H1 (cell line): ENCODE measurements at regions not wholly inside any gene's neighbourhood (a gene's known extent, or its start where the extent isn't known, plus 50 kb on each side); places are given as distances from the start of the nearest gene placed in this dataset.

Experiments used
- CTCF ChIA-PET: fragments of 300-600 bp; sonication (Branson Sonifier 250); formaldehyde crosslinking; loops from one replicate; lab custom pipeline; 2021; ENCODE audit not compliant: partially characterized antibody; lab: Charles Lee
- POLR2A ChIA-PET: fragments of 300-600 bp; sonication (Branson Sonifier 250); formaldehyde crosslinking; loops from one replicate; lab custom pipeline; 2021; ENCODE audit warnings: inconsistent platforms; ENCODE audit not compliant: partially characterized antibody; lab: Charles Lee
- DNase-seq, 2 experiments: peaks; one replicate each; pipeline versions ENCODE4 v3.0.0 to v3.0.0-alpha.2; 2010 to 2022; ENCODE audit warnings: low spot score in 2 of 2, low read depth in 1 of 2, mixed read lengths in 1 of 2
- FAIRE-seq: peaks from 2 replicates; lab custom pipeline; 2011; peaks lifted over from hg19 to GRCh38; lab: Jason Lieb, UNC
- H2AFZ ChIP-seq: 2 replicates; pipeline ENCODE4 v1.8.1; 2012; ENCODE audit warnings: low read length, inconsistent platforms
- H2AK5ac ChIP-seq: 2 replicates; pipeline ENCODE4 v1.6.1; 2013; ENCODE audit warnings: low read depth, low read length
- H2BK120ac ChIP-seq: replicated peaks from 2 replicates; pipeline ENCODE3; 2013; ENCODE audit warnings: low read depth, low read length, inconsistent platforms
- H2BK12ac ChIP-seq: 2 replicates; pipeline ENCODE4 v1.6.1; 2013; ENCODE audit warnings: low read depth, low read length
- H2BK15ac ChIP-seq: 2 replicates; pipeline ENCODE4 v1.6.1; 2013; ENCODE audit warnings: low read length
- H2BK20ac ChIP-seq: 2 replicates; pipeline ENCODE4 v1.6.1; 2013; ENCODE audit warnings: low read length
- H2BK5ac ChIP-seq: 2 replicates; pipeline ENCODE4 v1.6.1; 2013; ENCODE audit warnings: low read depth, low read length
- H3K14ac ChIP-seq: 2 replicates; pipeline ENCODE4 v1.6.1; 2013; ENCODE audit warnings: inconsistent platforms; ENCODE audit not compliant: insufficient read length
- H3K18ac ChIP-seq: 2 replicates; pipeline ENCODE4 v1.6.1; 2013; ENCODE audit warnings: low read length; ENCODE audit errors: extremely low read depth
- H3K23ac ChIP-seq: 2 replicates; pipeline ENCODE4 v1.6.1; 2013; ENCODE audit warnings: inconsistent platforms; ENCODE audit not compliant: insufficient read length
- H3K23me2 ChIP-seq: 2 replicates; pipeline ENCODE4 v1.6.1; 2013; ENCODE audit warnings: low read depth, low read length
- H3K27ac ChIP-seq: 2 replicates; pipeline ENCODE4 v1.6.1; 2011; ENCODE audit warnings: low read depth, low read length, inconsistent platforms
- H3K27me3 ChIP-seq, 4 experiments: replicated peaks in 1 of 4; 1 replicate in 1 of 4; 2 replicates in 3 of 4; pipeline versions ENCODE4 v1.6.1 to v1.8.1; 2011 to 2013; ENCODE audit warnings: low read length in 3 of 4, mild to moderate bottlenecking in 3 of 4, inconsistent platforms in 2 of 4, mixed read lengths in 2 of 4, moderate library complexity in 1 of 4; ENCODE audit not compliant: control insufficient read depth in 3 of 4, insufficient read depth in 3 of 4; ENCODE audit errors: extremely low read depth in 1 of 4
- H3K36me3 ChIP-seq, 4 experiments: 2 replicates each; pipeline versions ENCODE4 v1.6.1 to v1.8.1; 2011 to 2013; ENCODE audit warnings: mild to moderate bottlenecking in 4 of 4, low read length in 3 of 4, moderate library complexity in 2 of 4, control low read depth in 1 of 4, inconsistent platforms in 1 of 4; ENCODE audit not compliant: insufficient read depth in 4 of 4, control insufficient read depth in 2 of 4
- H3K4ac ChIP-seq: replicated peaks from 2 replicates; pipeline ENCODE3; 2013; ENCODE audit warnings: low read length, low read depth, mixed read lengths, inconsistent platforms; ENCODE audit not compliant: insufficient read length
- H3K4me1 ChIP-seq, 4 experiments: replicated peaks in 1 of 4; 1 replicate in 1 of 4; 2 replicates in 3 of 4; pipeline versions ENCODE4 v1.6.1 to v1.8.1; 2011 to 2013; ENCODE audit warnings: low read length in 3 of 4, inconsistent platforms in 2 of 4, mixed read lengths in 1 of 4; ENCODE audit not compliant: insufficient read depth in 4 of 4, control insufficient read depth in 3 of 4
- H3K4me2 ChIP-seq, 2 experiments: 2 replicates each; pipeline versions ENCODE4 v1.6.1 to v1.8.1; 2011 to 2013; ENCODE audit warnings: low read depth in 2 of 2, low read length in 2 of 2, control low read depth in 1 of 2, inconsistent platforms in 1 of 2, mild to moderate bottlenecking in 1 of 2; ENCODE audit not compliant: insufficient read depth in 1 of 2
- H3K4me3 ChIP-seq, 4 experiments: fragments of 200-600, 300-600 bp in 1 of 4; sonication (generic), shearing (Covaris generic), sonication (Bioruptor Twin) in 1 of 4; 2 replicates each; pipeline versions ENCODE4 v1.5.1 to v1.8.1; 2011 to 2016; ENCODE audit warnings: low read length in 4 of 4, low read depth in 3 of 4, control low read depth in 2 of 4, inconsistent platforms in 2 of 4, mild to moderate bottlenecking in 2 of 4, mixed read lengths in 1 of 4, moderate library complexity in 1 of 4; ENCODE audit not compliant: insufficient read depth in 2 of 4; ENCODE audit errors: extremely low read depth in 1 of 4
- H3K56ac ChIP-seq: replicated peaks from 2 replicates; pipeline ENCODE3; 2013; ENCODE audit warnings: low read depth, mild to moderate bottlenecking, mixed read lengths, low read length, inconsistent platforms; ENCODE audit not compliant: insufficient read length
- H3K79me1 ChIP-seq: 2 replicates; pipeline ENCODE4 v1.6.1; 2013; ENCODE audit warnings: low read depth, low read length, control low read depth
- H3K79me2 ChIP-seq, 2 experiments: 2 replicates each; pipeline versions ENCODE4 v1.6.1 to v1.8.1; 2012 to 2013; ENCODE audit warnings: low read length in 2 of 2, mild to moderate bottlenecking in 2 of 2, inconsistent platforms in 1 of 2; ENCODE audit not compliant: insufficient read depth in 2 of 2, control insufficient read depth in 1 of 2
- H3K9ac ChIP-seq, 4 experiments: replicated peaks in 1 of 4; 1 replicate in 1 of 4; 2 replicates in 3 of 4; pipeline versions ENCODE4 v1.6.1 to v1.8.1; 2011 to 2013; ENCODE audit warnings: low read depth in 3 of 4, low read length in 3 of 4, control low read depth in 2 of 4, mild to moderate bottlenecking in 2 of 4, moderate library complexity in 2 of 4, inconsistent platforms in 1 of 4; ENCODE audit errors: extremely low read depth in 1 of 4
- H3K9me3 ChIP-seq, 2 experiments: 2 replicates each; pipeline versions ENCODE4 v1.6.1 to v1.8.1; 2012 to 2013; ENCODE audit warnings: mild to moderate bottlenecking in 2 of 2, moderate library complexity in 2 of 2, control low read depth in 1 of 2, inconsistent platforms in 1 of 2, low read depth in 1 of 2, low read length in 1 of 2, mixed read lengths in 1 of 2; ENCODE audit not compliant: insufficient read depth in 2 of 2
- H4K20me1 ChIP-seq, 2 experiments: replicated peaks in 1 of 2; 2 replicates each; pipeline versions ENCODE3 to v1.8.1; 2011 to 2013; ENCODE audit warnings: inconsistent platforms in 2 of 2, low read length in 2 of 2, mild to moderate bottlenecking in 1 of 2; ENCODE audit not compliant: insufficient read depth in 2 of 2, control insufficient read depth in 1 of 2
- H4K5ac ChIP-seq: 2 replicates; pipeline ENCODE4 v1.6.1; 2013; ENCODE audit warnings: low read length, low read depth, mixed read lengths, inconsistent platforms; ENCODE audit not compliant: insufficient read length
- H4K8ac ChIP-seq: 2 replicates; pipeline ENCODE4 v1.8.0; 2013; ENCODE audit warnings: mild to moderate bottlenecking, moderate library complexity, low read length, inconsistent platforms; ENCODE audit not compliant: insufficient read depth; ENCODE audit errors: extremely low read depth
- H4K91ac ChIP-seq: replicated peaks from 2 replicates; pipeline ENCODE3; 2013; ENCODE audit warnings: low read length, mixed read lengths, inconsistent platforms; ENCODE audit not compliant: insufficient read length
- JUND ChIP-seq: IDR thresholded peaks from 2 replicates; pipeline ENCODE4 v1.6.1; 2011; ENCODE audit warnings: mild to moderate bottlenecking, improper control_type of control experiment, low read length
- MAFK ChIP-seq: IDR thresholded peaks from 2 replicates; pipeline ENCODE4 v1.6.1; 2012; ENCODE audit warnings: low read depth, mild to moderate bottlenecking, improper control_type of control experiment, low read length
- WGBS, 2 experiments: shearing (Covaris generic) in 1 of 2; methylation state at CpG; one replicate each; pipeline versions ENCODE4 v1.1.6 to v1.1.7; 2013 to 2015; ENCODE audit warnings: low lambda C conversion rate in 2 of 2, mixed read lengths in 2 of 2, inconsistent platforms in 1 of 2, low coverage in 1 of 2, missing lambda C conversion rate in 1 of 2; ENCODE audit not compliant: insufficient replicate concordance in 2 of 2, insufficient coverage in 1 of 2, insufficient read length in 1 of 2; ENCODE audit errors: extremely low coverage in 1 of 2, missing lambda C conversion rate in 1 of 2; 5-methylcytosine and 5-hydroxymethylcytosine counted together

DNA sequence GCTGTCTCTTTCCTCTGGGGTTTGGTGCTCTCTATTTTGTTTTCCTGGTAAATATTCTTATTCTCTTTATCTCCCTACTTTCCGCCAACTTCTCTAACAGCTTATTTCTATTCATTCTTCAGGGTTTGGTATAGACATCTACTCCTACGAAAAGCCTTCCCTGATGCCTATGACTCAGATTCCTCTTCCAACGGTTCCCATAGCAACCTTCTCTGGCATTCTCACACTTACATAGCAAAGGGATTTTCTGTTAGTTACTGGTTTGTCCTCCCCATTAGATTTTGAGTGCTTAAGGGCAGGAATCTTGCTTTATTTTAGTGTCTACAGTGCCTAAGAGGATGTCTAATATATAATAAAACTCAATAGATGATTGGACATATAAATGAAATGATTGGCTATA, 407.6 kb upstream of the DEPDC1 start:
- Histone ChIP-seq H3K14ac (no peak overlapping the region), H3K9me3 (no peaks in the 10 kb centered on the region), H2BK5ac (no peak overlapping the region), H2AK5ac (no peak overlapping the region), H3K4ac (no peak overlapping the region), H4K8ac (no peak overlapping the region), H2BK12ac (no peak overlapping the region), H4K5ac (no peak overlapping the region), H2BK20ac (no peak overlapping the region), H3K27me3 (no peaks in the 10 kb centered on the region), H4K20me1 (no peaks in the 10 kb centered on the region), H2AFZ (no peak overlapping the region), H3K56ac (no peak overlapping the region), H3K79me1 (no peaks in the 10 kb centered on the region), H3K79me2 (no peaks in the 10 kb centered on the region), H3K4me3 (no peak overlapping the region), H3K36me3 (no peaks in the 10 kb centered on the region), H3K23me2 (no peaks in the 10 kb centered on the region), H3K23ac (no peak overlapping the region), H3K9ac (no peak overlapping the region), H2BK15ac (no peak overlapping the region), H3K4me1 (no peaks in the 10 kb centered on the region), H3K27ac (no peak overlapping the region), H4K91ac (no peak overlapping the region), H2BK120ac (no peak overlapping the region), H3K4me2 (no peak overlapping the region), H3K18ac (no peak overlapping the region)
- CTCF ChIA-PET: no interaction called here
- FAIRE-seq (no peak), DNase-seq (no peak)
- TF ChIP-seq MAFK (no peak), JUND (peak; percentile 62)
- WGBS, 2 experiments: 84% methylated on average over 3 of the region's 3 CpGs; no CpG with 5 or more reads in 1 of the 2 experiments
- POLR2A ChIA-PET: no interaction called here
